DOHH2 (cell line): ENCODE measurements at regions not wholly inside any gene's neighbourhood (a gene's known extent, or its start where the extent isn't known, plus 50 kb on each side); places are given as distances from the start of the nearest gene placed in this dataset.

ENCODE experiments used
- EZH2phosphoT487 ChIP-seq: fragments of 200-600 bp; sonication (generic); IDR thresholded peaks from 2 replicates; pipeline ENCODE4 v1.6.1; 2017; ENCODE audit warnings: borderline replicate concordance, mild to moderate bottlenecking, antibody characterized with exemption, low read length, moderate library complexity, mixed read lengths
- TF ChIP-seq, protein P1 (sequence below): fragments of 200-600 bp; sonication (generic); IDR thresholded peaks from one replicate; pipeline ENCODE4 v1.5.1; 2014; ENCODE audit warnings: antibody characterized with exemption, mild to moderate bottlenecking, low read depth, low read length; ENCODE audit not compliant: poor library complexity, severe bottlenecking

DNA sequence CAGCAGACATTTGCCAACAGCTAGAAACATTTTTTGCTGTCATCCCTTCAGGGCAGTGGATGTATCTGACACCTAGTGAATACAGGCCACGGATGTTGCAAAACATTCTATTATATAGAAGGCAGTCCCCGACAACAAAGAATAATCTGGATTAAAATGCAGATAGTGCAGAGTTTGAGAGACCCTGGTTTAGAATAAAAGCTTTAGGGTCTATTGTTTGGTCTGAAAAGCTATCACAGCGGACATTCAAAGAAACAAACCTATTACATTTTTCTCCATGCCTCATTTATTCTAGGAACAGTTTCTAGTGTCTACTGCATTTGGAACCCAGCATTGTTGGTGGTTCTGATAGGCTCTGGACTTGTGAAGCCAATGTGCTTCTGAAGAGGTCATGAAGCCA lies 316.3 kb downstream of the TGFB2 start:
- TF ChIP-seq, protein P1, sequence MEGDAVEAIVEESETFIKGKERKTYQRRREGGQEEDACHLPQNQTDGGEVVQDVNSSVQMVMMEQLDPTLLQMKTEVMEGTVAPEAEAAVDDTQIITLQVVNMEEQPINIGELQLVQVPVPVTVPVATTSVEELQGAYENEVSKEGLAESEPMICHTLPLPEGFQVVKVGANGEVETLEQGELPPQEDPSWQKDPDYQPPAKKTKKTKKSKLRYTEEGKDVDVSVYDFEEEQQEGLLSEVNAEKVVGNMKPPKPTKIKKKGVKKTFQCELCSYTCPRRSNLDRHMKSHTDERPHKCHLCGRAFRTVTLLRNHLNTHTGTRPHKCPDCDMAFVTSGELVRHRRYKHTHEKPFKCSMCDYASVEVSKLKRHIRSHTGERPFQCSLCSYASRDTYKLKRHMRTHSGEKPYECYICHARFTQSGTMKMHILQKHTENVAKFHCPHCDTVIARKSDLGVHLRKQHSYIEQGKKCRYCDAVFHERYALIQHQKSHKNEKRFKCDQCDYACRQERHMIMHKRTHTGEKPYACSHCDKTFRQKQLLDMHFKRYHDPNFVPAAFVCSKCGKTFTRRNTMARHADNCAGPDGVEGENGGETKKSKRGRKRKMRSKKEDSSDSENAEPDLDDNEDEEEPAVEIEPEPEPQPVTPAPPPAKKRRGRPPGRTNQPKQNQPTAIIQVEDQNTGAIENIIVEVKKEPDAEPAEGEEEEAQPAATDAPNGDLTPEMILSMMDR = no peak
- TF ChIP-seq EZH2phosphoT487 = no peak
